Occipital lobe (tissue), 1 donor: ENCODE measurements at regions not wholly inside any gene's neighbourhood (a gene's known extent, or its start where the extent isn't known, plus 50 kb on each side); places are given as distances from the start of the nearest gene placed in this dataset.

Experiments used
- DNase-seq: peaks from one replicate; lab custom pipeline; 2025; lab: John Stamatoyannopoulos, UW

DNA sequence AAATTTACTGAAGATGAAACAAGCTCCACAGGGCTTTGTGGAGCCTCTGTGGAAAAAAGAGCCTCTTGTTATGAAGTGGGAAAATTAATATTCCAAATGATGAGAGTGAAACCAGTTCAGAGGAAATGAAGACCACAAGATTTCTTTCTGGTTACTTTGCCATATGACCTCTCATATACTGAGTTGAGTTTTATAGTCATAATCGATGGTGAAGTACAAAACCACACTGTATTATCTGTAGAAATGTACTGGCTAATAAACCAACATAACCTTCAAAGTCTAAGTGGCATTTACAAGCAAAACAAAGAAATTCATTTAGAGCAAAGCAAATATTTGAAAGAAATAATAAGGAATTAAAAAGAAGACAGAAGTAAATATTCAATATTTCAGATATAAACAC lies 662.6 kb upstream of the ZWINT start:
- DNase-seq = no peak

DNA sequence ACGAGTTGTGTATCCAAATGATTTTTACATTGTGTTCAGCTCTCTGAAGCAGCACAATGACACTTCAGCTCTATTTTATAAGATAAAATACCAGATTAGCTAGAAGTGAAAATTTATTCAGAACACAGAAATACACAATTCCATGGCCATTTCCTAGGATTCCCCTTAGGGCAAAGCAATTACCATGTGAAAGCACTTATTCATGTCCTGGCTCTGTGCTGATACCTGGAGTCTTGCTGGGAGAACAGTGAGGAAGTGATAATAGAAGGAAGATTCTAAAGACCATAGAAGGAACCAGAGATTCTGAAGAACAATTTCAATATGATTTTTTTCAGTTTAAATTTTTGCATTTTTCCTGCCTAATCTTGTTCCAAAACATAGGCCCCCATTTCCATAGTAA lies 657.4 kb upstream of the ZWINT start:
- DNase-seq = no peak

DNA sequence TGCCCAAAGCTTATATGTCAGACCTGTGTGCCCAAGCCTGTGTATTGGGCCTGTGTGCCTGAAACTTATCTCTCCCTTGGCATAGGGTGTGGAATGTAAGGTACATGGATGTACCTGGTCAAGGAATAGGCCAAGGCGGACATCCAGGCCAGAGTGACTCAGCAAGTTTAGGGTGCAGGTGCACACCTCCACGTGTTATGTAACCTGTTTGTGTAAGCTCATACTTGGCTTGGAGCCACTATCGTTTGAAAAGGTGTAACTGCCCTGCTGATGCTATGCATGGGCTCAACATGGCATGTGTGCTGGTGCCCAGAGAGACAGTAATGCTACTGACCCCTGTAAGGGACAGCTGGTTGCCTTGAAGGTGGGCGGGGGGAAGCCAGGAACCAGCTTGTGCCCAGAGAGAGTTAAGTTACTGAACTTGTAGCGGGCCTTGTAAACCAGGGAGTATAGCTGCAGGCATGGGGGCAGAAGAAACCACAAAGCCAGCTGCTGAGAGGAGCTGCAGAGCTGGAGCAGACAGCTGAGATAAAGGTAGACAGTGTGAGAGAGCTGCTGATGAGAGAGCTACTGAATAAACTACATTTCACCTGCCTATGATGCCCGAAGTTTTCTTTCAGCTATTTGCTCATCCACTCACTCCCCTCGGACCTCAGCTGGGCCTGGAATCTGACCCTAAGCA lies 656.4 kb upstream of the ZWINT start:
- no peak for DNase-seq

DNA sequence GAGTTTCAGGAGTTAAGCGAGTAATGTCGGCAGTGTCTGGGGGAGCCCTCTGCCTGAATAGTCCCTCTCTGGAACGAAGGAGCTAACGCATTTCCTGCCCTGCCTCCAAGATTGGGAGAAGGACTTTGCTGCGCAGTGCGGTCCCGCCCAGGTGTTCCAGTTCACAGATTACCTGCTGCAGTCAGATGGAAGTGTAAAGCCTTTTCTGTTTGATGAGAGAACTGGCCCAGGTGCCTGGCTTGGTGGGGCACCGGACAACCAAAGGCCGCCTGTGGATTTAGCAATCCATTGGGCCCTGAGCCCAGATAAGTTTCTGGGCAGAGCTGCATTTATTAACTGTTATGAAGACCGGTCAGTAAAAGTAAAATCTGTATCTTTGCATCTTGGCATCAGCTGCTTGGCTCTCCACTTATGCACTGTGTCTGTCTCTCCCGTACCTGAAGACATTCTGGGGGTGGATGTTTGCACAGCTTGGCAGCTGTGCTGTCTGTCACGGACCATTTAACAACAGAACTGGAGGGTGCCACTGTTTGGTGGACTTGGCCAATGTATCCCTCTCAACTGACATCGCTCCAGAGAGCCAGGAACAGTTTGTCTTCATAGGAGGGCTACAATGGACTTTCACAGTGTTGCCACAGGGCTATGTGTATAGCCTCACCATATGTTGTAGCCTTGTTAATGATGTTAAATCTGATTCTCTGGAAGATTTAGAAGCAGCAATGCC lies 654.7 kb upstream of the ZWINT start:
- DNase-seq = no peak

DNA sequence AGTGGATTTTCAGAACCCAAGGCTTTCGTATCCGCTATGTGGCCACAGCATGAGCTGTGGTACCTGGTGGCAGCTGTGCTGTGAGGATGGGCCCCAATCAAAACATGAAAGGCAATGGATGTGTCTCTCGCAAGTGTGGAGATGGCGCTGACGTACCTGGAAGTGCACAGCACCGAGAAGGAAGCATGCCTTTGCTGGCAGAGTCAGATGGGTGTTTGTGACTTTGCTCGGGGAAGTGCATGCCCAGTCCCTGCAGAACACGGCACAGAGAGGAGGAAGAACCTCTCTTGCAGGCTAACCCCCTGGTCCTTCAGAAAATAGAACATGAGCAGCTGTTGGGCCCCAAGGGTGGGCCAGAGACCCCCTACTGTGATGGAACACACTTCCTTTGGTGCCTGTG lies 654.1 kb upstream of the ZWINT start:
- no peak for DNase-seq

DNA sequence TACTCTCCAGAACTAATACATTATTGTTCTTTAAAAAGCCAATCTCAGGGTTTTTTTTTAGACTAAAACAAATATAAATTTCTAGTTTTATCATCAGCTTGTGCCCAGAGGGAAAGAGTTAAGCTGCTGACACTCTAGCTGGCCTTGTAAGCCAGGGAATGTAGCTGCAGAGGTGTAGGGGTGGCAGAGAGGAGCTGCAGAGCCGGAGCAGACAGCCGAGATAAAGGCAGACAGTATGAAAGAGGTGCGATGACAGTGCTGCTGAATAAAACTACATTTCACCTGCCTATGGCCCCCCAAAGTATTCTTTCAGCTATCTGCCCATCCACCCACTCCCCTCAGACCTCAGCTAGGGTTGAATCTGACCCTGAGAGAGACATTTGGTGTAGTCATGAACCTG lies 653.7 kb upstream of the ZWINT start:
- no peak for DNase-seq

DNA sequence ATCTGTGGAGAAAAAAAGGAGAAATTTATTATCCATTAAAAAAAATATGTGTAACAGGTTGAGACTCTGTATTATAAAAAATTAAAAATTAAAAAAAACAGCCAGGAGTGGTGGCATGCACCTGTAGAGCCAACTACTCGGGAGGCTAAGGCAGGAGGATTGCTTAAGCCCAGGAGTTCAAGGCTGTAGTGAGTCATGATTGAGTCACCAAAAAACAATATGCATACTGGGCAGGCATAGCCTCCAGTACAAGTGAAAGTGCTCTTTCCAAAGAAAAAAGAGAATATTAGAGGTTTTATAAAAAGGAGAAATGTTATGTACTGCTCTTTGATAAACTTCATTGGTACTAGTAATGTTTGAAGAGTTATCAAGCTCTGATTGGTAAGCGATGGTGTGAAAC lies 647.1 kb upstream of the ZWINT start:
- DNase-seq = no peak

DNA sequence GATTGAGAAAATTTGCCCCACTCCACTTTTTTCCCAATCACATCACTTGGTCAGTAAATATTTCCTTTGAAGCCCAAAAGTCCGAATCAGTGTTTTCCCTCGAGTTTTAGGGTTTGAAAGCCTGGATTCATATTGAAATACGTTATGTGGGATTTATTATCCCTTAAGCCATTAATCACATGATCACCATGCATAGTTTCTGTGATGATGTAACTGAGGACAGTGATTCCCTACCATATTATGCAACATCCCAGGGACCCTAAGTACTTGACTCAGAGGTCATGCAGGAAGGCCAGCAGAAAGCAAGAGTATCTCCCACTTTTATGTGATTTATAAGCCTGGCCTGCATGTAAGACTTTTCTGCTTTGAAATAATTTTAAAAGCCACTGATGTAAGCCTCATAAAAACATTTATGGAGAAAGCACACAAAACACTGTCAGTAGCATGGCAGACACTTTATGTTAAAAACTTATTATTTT lies 630.6 kb upstream of the ZWINT start:
- DNase-seq = no peak

DNA sequence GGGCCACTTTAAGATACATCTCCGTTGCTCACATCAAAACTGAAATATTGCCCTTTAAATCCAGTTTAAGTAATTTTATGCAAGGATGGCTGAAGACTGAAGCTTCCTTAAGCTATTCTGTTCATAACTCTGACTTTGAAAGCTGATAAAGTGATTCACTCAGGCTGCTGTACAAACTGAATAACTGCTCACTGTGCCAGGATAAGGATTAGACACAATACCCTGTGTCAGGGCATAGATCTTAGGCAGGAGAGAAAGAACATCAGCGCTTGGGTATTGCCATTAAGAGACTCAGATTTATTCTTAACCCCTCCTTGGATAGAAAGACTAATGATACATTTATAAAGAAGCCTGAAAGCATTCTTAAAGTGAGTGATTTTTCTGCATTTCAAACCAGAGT lies 614.5 kb upstream of the ZWINT start:
- DNase-seq = no peak

DNA sequence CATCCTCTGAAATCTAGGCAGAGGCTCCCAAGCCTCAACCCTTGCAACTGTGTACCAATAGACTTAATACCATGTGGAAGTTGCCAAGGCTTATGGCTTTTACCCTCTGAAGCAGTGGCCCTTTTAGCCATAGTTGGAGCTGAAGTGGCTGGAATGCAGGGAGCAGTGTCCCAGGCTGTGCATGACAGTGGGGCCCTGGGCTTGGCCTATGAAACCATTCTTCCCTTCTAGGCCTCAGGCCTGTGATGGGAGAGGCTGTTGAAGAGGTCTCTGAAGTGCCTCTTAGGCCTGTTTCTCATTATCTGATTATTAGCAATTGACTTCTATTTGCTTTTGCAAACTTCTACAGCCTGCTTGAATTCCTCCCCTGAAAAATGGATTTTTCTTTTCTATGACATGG lies 612.7 kb upstream of the ZWINT start:
- DNase-seq = no peak

DNA sequence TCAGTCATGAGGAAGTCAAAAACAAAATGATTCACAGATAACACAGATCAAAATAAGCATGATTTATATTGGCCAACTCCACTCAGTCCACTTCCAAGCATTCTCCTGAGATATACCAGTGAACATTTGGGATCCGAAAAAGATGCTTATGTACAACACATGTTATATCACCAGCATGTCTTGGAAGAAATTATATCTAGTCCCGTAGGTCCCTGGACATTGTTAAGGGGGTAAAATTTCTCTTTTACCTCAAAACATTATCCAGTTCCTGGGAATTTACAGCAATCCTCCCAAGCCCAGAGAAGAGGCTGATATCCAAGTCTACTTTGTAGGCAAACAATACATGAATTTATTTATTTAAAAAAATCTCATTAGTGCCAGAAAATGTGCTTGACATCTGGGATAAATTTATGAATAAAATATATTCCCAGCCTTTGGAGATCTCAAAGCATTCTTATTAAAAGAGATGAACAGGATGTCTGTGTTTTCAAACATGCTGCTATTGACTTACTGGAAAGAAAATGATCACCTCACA lies 582.2 kb upstream of the ZWINT start:
- no peak for DNase-seq

DNA sequence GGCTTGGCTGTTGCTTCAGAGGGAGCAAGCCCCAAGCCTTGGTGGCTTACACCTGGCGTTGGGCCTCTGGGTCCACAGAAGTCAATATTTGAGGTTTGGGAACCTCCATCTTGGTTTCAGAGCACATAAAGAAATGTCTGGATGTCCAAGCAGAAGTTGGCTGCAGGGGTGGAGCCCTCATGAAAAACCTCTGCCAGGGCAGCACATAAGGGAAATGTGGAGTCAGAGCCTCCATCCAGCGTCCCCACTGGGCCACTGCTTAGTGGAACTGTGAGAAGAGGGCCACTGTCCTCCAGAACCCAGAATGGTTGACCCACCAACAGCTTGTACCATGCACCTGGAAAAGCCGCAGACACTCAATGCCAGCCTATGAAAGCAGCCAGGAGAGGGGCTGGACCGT lies 573.5 kb upstream of the ZWINT start:
- no peak for DNase-seq

DNA sequence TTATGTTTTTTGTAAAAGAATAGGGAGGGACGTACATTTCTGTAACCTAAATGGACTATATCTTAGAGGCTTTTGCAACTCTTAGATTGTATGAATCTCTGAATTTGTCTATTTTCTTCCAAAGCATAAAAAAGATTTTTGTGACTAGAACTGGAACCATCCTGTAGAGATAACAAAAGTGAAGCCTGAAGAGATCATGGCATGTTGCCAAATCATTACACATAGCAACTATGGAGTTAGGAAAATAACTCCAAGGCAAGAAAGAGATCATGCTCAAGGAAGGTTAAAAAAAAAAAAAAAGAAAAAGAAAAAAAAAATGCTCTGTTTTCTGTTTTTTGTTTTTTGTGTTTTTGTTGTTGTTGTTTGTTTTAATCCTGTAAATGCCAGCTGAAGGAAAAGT lies 567.7 kb upstream of the ZWINT start:
- no peak for DNase-seq

DNA sequence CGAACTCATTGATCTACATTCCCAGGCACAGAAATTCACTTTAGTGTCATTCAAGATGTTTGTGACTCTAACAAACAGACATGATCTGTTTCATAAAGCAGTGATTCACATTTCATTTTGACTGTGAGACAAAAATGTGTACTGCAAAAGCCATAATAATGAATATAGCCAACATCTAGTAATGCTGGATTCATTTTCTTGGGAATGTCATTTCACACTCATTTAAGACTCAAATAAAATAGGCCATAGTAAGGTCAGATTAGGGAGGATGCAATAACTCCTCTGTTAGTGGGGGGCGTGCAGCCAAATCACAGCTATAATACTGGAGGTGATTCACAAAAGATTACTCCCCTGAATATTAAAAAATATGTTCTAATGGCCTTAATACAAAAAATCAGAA lies 566.6 kb upstream of the ZWINT start:
- no peak for DNase-seq

DNA sequence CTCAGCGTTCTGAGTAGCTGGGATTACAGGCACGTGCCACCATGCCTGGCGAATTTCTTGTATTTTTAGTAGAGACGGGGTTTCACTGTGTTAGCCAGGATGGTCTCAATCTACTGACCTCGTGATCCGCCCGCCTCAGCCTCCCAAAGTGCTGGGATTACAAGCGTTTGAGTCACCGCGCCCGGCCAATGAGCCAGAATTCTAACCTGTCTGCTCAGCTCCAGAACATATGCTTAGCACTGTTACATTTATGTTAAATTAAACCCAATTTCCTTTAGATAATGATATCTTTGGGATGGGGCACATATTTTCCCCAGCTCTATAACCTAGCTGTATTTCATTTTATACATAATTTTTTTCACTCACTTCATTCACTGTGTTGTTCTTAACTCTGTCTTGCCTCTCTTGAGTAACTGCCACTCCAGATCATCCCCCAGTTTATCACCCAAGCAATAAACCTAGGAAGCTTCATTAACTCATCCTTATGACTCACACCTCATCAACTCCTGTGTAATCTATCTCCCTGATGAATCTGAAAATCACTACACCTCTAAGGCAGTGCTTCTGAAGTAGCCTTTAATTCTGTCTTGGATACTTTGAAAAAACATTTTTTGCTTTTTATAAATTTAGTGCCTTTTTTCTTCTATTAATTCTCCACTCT lies 559.7 kb upstream of the ZWINT start:
- DNase-seq = no peak

DNA sequence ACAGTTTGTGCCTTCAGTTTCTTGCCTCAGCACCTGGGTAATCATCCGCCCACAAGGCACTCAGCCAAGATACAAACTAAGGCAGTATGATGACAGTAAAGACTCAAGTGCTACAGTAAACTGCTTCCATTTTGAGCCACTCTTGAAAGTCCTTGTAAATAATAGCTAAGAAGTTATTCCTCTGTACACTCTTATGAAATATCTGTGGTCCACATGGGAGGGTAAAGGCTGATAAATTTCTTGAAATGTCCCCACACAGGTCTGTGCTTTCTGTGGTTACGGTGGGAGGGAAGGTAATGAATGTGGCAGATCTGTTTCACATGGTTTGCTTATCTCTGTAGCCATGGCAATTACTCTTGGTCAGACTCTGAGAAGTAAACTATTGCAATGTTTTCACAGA lies 551.0 kb upstream of the ZWINT start:
- no peak for DNase-seq

DNA sequence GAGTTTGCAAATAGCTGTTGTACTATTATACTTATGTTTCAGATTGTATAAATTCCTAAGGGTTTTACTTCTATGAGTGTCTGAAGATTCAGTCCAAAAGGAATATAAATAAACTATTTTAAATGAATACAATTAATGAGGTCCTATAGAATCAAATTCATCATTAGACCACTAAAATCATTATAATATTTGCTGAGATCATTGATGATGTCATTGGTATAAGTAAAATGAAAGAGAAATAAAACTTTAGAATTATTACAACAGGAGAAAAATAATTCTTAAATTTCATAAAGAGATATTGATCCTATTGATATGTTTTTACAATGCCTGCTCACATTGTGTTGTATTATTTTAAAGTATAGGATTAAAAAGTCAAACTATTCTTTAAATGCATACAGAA lies 544.0 kb upstream of the ZWINT start:
- no peak for DNase-seq

DNA sequence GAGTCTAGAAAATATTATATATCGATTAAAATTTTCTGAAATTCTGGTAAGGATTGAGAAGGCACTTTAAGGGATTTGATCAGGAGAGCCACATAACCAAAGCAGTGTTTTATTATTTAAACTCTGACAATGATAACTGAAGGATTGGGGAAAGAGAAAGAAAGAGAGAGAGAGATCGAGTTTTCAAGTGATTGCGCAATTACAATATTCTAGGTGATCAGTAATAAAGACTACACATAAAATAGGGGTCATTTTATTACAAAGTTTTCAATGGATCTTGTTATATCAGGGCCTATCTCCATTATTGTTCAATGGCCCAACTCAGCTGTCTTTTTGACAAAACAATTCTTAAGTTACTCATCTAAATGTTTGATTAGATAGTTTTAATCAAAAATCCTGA lies 541.5 kb upstream of the ZWINT start:
- no peak for DNase-seq

DNA sequence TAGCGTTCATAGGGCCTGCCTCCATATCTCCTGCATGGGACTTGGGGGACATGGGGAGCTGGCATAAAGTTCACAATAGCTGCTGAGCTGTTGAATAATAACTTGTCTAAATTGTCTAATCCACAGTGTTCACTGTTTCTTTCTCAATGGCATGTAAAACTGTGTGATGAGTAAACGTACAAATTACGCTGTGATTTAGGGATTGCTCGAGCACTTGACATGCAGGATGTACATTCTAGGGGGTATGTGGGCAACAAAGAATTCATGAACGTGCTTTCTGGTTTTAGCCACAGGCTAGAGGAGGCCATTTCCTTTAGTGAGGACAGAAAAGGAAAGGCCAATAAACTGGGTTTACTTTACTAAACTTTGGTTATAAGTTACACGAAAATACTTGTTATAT lies 534.2 kb upstream of the ZWINT start:
- no peak for DNase-seq

DNA sequence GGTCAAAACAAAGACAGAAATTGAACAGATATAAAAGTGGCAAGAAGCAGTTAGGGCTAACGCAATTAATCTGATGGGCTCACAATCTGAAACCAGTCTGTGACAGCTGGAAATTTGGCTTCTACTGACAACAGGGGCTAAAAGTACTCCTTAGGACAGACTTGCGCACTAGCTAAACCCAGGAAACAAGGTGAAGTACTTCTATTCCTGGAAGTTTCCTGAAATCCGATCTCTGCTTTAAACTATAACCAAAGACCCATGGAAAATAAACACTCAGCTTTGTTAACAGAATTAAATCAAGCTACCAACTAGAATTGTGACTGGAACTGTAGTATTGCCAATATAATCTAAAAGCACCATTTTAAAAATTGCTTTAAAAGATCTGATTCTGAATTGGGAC lies 520.2 kb upstream of the ZWINT start:
- DNase-seq = no peak

DNA sequence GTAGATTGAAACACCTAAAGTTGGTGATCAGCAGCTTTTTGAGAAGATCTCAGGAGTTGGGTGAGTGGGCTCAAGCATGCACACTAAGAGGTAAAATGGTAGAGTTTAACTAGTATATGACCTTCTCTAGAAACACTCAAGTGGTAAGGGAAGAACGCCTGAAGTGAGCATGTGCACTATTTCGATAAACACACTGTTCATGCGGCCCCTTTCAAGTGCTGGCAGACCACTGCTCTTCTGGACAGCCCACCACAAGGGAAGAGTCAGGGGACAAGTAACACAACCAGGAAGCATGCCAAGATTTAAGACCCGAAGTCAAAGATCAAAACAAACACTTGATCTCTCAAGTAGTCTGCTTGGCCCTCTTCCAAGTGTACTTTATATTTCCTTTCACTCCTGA lies 519.5 kb upstream of the ZWINT start:
- no peak for DNase-seq

DNA sequence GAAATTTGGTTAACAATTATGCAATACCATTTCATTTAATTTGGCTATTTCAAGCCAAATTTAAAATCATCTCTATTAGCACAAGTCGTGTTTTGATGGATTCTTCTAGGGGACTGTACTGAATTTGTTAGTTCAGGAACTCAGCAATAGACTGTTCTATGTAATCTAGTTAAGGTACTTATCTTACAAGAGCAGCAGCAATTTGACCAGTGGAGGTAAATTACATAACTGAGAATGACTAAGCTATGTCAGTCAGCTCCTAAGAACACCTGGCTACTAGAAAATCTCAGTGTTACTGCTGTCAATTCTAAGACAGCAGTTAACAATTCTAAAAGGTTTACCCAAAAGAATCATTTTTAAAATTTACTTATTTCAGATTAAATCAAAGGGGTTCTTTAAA lies 513.9 kb upstream of the ZWINT start:
- DNase-seq = no peak
